COLO829 (cell line): ENCODE measurements at regions not wholly inside any gene's neighbourhood (a gene's known extent, or its start where the extent isn't known, plus 50 kb on each side); places are given as distances from the start of the nearest gene placed in this dataset.

ENCODE experiments used
- DNase-seq: peaks from one replicate; pipeline ENCODE4 v3.0.0; 2012; ENCODE audit warnings: low spot score

- DNase-seq: no peak
Measured at GRCh38 chr2:204109681-204110080, 173.1 kb downstream of the ICOS start.

DNA sequence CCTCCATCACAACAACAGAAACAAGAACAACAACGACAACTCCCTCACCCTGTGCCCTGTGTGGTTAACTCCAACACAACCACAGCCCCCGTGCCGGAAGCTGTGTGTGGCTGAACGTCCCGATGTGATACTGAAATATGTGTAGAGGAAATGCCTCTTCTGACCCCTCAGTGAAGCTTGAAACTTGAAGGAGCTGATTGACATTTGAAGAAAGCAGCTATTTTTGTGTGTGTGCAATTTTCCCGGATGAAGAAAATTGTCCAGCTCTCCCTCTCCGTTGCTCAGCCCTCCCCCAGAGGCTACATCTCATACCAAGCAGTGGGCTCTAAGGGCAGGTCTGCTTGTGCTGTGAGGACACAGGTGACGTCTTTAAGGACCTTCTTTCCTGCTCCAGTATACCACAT, 173.8 kb downstream of the ICOS start:
- no peak for DNase-seq

DNA sequence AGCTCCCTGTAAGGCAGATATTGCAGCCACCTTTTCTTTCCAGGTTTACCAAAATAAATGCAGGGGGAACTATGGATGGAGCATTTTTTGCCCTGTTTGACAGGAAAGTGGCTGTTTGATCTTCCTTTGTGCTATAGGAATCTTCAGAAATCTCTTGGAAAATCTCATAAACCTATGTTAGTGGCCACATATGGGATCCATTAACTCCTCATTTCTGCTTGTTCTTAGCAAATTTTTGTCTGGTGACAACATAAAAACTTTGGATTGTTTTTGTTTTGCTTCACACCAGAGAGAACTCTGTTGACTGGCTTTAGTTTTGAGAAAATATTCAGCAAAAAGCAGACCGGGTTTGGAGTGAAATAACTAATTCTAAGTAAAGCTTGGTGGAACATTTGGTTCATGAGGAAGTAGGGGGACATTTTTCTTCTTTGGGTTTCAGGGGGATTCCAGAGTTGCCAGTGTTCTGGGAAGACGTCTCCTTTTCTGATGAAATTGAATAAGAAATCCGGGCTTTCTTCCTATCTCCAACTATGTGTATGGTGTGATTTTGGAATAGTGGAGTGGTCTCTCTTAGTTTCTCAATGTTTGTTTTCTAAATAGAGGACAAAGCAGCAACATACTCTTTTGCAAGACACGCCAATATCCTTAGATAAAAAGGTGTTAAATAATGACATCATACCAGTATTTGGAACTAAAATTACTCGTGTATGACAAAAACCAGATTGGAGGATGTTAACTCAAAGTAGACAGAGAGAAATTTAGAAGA, 174.4 kb downstream of the ICOS start:
- DNase-seq: no peak

DNA sequence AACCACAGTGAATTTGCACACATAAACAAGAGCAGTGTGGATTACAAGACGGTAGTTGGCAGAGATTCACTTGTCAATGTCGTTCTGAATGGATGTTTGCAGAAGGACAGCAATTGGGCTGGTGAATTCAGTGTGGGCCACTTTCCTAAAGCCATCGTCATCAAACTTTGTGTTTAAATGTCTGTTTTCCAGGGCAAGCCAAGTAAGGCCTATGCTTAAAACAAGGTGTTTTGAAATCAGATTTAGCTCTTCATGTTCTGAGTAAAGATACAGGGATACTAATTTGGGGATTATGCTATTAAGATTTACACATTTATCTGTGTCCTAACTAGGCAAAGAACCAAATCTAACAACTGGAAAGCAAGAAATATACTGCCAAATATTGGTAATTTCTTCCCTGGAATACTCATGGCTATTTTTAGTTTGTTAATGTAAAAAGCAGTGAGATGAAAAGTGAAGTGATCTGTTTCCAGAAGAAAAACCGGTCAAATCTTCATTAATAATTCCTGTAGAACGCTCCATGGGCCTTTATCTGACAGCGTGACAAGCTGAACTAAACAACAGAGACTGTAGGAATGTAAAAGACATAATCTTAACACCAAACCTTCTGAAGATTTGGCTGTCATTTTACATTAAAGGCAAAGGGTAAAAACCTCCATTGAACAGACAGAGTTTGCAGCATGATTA, 175.7 kb downstream of the ICOS start:
- no peak for DNase-seq

DNA sequence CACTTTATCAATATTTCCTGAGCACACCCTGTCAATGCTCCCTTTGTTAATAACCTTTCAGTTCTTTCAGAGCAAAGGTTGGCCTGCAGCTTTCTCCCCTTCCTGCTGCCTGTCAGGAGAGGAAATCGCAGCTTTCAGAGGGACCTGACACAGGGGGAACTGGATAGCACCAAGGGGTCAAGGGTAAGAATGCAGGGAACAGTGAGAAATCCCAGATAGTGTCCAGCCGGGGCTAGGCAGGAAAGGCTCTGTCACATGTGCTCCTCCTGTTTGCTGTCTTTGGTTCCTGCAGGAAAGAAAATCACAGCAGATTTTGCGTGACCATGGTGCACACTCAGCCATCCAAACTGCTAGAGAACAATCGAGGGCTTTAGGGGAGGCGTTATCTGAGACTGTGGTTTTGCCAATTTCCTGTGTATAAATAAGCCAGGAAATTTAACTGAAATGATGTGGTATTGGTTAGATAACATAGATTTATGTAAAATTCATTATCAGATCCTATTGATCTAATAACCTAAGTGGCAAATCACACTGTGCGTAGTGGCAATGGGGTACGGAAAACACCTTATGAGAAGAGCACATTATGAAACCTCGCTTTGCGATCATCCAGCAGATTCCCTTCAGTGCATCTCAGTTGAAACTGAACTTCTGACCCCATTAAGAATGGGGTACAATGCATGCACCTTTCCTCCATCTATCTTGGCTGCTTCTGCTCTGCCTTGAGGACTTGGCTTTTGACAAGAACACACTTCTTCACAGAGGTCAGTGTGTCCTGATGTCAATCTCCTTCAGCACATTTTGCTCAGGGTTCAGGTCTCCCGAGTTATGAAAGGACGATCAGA, 178.0 kb downstream of the ICOS start:
- DNase-seq: no peak

DNA sequence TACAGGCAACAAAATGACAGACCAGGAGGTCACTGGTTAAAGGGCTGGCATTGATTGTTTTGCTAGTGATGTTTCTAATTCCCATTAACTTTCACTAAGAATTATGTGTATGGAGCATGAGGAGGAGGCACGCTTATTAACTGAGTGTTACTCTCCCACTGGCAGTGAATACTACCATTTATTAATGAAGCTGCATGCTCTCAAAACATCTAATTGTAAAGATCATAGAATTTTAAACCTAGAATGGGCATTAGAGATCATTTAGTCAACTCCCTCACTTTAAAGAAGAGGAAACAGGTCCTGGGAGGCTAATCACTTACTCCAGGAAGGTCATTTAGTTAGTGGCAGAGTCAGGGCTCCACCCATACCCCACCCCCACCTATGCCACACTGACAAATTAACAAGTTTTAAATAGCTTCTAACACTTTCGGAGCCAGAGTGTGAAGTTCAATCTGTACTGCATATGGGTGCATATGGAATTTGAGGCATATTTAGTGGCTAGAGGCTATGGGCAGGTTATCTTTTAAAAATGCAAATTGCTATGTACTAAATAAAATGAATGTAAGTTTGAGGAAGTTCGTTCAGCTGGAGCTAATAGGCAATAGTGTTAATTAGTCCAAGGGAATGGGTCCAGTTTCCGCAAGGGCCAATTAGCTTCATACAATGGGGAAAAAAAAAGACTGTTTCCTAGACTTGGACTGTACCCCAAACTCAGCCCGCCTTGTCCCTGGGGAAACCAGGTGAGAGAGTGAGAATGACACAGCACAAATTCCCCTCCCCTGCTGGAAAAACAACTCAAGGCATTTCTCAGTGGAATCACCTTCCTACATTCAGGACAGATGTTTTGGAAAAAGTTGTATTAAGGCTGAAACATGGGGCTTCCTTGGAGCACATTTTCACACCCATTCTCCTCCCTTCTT, 178.8 kb downstream of the ICOS start:
- DNase-seq: no peak

DNA sequence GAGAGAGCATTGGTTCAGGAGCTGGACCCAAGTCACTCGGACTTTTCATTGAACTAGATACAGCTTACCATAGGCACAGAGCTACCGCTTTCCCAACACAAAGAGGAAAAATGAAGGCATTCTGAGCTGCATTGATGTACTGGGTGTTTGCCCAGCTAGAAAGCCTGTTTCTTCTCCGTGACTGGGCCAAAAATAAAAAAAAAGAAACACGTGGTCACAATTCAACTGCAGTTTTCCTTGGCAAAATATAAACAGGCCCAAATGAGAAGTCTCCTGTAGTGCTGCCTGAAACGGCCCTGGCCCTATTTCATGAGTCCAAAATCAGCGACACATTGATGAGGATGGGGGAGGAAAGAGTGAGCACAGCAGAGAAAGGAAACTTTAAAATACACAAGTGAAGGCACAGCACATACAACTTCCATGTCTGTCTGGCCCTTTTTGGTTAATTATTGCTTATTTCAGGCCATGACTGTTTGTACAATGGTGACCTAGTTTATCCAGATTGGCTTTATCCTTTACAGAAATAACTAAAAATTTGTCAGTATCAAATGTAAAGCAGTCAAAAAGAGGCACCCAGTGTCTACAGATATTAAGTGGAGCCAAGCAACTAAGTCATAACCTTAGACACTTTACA, 179.7 kb downstream of the ICOS start:
- DNase-seq: no peak

GRCh38 chr2:204122425-204122824, 185.9 kb downstream of the ICOS start:
- no peak for DNase-seq

DNA sequence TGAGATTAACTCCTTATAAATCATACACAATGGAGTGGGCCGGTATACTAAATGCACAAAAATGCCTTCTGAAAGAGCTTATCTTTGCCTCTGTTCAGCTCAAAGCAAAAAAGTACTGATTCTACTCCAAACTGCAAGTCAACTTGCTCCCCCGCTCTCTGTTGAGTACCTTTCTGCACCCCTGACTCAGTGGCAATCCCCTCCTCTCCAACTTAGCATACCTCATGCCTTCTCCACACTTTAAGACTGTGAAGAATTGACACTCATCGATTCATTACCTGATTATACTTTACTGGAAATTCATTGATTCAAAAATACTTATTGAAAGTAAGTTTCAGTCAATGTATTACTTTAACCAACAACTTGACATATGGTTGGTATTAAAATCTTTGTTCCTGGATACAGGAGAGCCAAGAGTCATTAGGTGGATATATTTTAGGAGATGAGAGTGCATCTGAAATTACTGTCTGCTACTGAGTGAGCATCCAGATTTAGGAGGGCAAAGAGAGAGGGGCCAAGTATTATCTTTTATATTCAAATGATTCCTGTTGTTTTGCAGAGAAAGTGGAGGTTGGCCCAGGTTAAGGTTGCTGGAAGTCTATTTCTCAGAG, 187.7 kb downstream of the ICOS start:
- DNase-seq: no peak

DNA sequence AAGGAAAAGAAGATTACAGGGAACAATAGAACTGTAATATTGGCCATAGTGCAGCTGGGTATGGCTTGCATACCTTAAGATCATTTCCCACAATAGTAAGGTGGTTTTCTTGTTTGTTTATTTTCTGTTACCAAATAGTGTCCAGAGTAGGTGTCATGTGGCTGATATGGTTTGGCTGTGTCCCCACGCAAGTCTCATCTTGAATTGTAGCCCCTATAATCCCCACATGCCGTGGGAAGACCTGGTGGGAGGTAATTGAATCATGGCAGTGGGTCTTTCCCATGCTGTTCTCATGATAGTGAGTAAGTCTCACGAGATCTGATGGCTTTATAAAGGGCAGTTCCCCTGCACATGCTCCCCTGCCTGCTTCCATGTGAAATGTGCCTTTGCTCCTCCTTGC, 190.1 kb downstream of the ICOS start:
- no peak for DNase-seq

DNA sequence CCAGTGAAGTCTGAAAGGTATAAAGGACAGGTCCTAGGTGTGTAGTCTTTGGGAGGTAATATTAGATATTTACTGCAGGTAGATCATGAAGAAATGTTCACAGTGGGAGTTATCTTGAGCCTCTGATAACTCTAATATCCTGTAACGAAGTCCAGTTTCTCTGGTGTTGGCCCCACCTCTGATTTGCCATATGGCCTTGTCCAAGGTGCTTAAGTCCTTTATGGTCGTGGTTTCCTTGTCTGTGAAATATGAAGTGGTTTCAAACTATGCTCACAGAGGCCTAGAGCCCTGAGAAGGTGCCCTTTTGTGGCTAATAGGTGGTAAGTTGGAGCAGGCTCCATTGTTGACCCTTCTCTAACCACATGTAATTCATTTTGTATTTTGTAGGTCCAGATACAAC, 190.7 kb downstream of the ICOS start:
- DNase-seq: no peak

DNA sequence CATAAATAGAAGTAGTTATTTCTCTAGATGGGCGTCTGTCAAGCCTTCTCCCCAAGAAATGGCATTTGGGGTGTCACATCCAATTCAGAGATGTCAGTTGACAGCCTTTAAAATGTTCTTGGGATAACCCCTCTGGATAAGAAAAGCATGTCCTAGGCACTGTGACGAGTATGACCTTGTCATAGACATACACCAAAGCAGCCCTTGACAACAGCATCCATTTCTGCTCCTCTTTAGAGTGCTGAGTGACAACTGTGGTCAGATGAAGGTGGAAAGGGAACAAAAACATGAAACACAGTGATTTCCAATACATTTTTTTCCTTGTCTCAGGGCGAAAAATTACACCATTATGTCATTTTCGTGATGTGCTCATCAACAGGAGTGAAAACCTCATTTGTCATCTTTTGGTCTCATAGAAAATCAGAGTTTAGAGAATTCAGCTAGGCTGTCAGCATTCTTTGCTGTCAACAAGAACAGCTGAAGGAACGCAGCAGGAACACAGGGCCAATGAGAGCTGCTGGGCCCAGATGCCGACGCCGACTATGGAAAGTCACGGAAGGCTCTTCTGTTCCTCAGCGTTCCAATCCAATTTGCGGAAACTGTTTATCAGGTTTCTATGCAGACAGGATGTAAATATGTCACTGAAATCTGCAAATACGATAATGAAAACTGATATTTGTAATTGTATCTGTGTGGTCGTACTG, 193.2 kb downstream of the ICOS start:
- DNase-seq: no peak

DNA sequence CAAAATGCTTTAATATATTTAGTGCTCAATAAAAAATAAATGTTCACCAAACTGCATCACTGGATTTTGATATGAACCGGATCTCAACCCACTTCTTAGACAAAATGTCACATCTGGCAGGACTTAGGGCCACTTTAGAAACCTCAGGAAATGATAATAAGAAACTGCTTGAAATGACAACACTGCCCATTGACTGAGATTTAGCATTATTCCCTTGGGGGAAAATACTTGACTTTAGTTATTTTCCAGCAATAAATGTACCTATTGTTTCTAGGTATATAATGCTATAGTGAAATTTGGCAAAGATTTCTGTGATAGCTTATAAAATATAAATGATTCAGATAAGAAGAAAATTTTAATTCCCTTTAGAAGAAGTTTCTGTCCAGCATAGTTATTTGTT, 195.1 kb downstream of the ICOS start:
- peak; percentile 58 for DNase-seq

- no peak for DNase-seq
Measured at GRCh38 chr2:204133476-204133875, 196.9 kb downstream of the ICOS start.

GRCh38 chr2:204134421-204134820, 197.9 kb downstream of the ICOS start:
- no peak for DNase-seq

DNA sequence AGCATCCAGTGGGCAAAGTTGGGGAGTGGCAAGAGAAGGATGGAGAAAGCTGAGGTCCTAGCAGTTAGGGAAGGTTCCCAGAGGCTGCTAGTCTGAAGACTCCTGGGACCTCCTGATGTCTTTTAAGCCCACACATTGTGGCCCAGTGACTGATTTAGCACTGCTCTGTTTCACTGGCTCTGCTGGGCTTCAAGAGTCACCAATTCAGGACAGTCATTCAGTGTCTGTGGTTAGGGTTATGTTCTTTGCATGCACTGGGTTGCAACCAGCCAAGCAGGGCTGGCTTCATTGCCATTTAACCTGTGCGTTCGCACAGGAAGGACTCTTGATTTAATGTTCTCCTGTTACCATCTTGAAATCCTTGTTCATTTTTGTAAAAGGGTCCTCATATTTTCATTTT, 199.2 kb downstream of the ICOS start:
- no peak for DNase-seq

DNA sequence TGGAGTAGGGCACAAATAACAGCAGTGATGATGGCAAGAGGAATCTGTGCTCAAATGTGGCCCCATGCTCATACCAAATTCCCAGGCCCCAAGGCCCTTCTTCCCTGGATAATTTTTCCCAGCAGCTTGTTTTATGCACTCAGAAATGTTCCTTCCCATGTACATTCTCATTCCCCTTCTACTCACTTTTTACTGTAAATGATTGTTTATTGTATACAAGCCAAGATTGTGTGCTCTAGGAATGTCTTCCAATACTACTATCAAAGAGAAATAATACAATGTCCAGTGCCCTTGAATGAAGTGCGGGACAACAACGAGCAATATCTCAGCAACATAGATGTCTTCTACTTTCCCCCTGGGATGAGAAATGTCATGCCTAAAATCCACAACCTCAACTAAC, 201.6 kb downstream of the ICOS start:
- DNase-seq: no peak

- no peak for DNase-seq
Measured at GRCh38 chr2:204140246-204140645, 203.7 kb downstream of the ICOS start.

DNA sequence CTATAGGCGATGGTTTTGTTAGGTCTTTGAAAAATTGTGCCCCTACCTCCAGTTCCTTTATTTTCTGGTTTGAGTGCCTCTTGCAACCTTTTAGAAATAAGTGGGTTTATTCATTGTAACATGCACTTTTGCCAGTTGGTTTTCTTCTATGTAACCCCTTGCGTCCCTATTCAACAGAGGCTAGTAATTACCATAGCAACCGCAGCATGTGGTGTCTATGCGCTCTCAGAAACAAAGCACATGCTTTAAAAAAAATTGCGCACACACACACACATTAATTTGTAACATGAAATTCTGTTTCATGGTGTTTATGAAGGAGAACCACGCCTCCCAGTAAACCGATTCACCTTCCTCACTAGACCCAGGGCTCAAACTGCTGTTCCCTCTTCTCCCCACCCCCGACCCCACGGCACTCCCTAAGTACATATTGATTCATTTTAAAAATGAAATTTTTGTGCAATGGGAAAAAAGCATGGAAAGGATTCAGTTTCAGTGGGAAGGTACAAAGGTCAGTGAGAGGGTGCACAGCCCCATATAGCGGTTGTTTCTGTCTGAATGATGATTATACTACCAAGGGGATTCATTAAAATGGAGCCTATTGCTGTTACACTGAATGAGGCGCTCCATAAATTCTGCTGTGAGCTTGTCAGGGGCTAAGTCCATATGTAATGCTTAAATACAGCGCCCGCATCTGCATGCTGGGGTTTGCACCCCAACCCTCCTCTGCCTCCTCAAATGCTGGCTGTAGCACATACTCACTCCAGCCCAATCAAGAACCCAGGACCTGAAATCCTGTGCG, 206.9 kb downstream of the ICOS start:
- DNase-seq: no peak
